ENCODE measurements at regions not wholly inside any gene's neighbourhood (a gene's known extent, or its start where the extent isn't known, plus 50 kb on each side); places are given as distances from the start of the nearest gene placed in this dataset.

DNA sequence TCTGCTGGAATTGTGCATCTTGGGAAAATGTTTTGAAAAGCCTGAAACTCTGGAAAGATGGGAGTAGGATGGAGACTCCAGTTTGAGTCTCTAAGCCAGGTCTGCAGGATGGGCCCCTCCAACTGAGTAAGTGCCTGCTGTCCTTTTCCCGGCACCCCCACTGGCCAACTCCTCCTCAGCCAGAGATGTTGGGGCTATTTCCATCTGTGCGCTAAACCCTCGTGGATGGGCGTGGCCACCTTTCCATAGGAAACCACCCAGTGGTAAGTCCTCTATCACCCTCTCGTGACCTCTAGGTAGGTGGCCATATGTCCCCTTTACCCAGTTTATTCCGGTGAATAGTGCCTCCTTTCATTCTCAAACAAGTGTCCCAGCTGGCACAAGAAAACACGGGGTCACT, 250.9 kb downstream of the TOMM20 start:
- TF ChIP-seq, protein P1, sequence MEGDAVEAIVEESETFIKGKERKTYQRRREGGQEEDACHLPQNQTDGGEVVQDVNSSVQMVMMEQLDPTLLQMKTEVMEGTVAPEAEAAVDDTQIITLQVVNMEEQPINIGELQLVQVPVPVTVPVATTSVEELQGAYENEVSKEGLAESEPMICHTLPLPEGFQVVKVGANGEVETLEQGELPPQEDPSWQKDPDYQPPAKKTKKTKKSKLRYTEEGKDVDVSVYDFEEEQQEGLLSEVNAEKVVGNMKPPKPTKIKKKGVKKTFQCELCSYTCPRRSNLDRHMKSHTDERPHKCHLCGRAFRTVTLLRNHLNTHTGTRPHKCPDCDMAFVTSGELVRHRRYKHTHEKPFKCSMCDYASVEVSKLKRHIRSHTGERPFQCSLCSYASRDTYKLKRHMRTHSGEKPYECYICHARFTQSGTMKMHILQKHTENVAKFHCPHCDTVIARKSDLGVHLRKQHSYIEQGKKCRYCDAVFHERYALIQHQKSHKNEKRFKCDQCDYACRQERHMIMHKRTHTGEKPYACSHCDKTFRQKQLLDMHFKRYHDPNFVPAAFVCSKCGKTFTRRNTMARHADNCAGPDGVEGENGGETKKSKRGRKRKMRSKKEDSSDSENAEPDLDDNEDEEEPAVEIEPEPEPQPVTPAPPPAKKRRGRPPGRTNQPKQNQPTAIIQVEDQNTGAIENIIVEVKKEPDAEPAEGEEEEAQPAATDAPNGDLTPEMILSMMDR (conservative IDR thresholded peaks at IDR 0.05; ENCODE audit: low read length): no peak
- no peak overlapping the region for H3K4me3 ChIP-seq (ENCODE audit: low read length)
- DNase-seq (ENCODE audit: low read depth): no peak

DNA sequence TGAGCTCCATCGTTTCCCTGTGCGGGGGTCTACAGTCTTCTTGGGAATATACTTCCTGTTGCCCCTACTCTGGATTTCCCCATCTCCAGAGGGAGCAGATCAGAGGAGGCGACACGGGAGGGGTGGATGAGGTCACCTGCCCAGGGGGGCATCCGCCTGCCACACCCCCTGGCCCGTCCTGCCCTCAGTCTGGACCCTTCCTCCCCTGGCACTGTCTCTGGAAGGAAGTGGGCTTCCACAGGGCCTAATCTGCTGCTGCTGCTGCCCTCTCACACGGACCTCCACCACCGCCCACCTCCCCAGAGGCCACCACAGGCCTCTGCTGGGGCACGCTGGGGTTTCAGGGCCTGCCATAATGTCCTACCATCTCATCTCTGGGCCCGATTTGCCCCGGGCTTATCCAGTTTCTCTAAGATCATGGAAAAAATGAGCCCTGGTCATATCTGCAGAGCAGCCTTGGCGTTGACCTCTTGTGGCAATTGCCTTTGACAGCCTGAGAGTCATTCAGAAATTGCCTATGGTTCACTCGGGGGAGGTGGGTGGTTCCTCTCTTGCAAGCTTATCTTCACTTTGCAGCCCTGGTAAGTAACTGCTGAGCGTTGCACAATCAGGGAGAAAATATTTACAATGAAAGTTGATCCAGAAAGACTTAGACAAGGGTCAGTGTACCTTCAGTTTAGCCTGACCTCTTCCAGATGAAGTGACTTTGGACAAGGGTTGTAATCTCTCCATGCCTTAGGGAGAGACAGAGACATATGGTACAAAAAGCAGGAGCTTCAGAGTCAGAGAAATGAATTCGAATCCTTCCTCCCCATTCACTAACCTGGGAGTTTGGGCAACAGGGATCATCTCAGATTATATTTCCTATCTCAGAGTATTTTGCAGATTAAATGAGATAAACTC, 252.4 kb downstream of the TOMM20 start:
- no peak overlapping the region for H3K4me3 ChIP-seq (ENCODE audit: low read length)
- TF ChIP-seq, protein P1 (conservative IDR thresholded peaks at IDR 0.05; ENCODE audit: low read length): no peak
- no peak for DNase-seq (ENCODE audit: low read depth)

DNA sequence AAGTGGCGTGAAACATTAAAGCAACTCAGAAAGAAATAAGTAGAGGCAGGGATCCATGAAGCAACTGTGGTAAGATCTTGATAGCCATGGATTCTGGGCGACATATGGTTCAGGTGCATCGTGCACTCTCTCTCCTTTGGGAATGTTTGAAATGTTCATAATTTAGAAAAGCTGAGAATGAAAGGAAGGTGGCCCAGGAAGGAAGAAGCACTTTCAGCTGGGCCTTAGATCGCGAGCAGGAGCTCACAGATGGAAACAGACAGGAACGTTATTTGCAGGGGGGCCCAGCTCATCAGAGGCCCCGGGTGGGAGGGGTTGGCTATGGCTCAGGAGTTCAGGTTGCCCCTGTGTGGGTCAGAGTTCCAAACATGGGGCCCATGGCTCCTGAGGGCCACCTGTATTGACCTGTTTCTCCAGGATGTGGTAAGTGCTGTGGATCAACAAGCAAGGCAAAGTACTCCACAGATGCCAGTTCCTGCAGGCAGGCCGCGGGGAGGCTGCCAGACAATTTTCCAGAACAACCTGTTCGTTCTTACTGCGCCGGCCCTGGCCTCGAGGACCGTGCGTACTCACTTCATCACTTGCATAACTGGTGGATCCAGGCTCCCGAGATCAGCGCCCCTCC, 253.2 kb downstream of the TOMM20 start:
- TF ChIP-seq, protein P1 (conservative IDR thresholded peaks at IDR 0.05; ENCODE audit: low read length): no peak
- H3K4me3 ChIP-seq (ENCODE audit: low read length): no peak overlapping the region

DNA sequence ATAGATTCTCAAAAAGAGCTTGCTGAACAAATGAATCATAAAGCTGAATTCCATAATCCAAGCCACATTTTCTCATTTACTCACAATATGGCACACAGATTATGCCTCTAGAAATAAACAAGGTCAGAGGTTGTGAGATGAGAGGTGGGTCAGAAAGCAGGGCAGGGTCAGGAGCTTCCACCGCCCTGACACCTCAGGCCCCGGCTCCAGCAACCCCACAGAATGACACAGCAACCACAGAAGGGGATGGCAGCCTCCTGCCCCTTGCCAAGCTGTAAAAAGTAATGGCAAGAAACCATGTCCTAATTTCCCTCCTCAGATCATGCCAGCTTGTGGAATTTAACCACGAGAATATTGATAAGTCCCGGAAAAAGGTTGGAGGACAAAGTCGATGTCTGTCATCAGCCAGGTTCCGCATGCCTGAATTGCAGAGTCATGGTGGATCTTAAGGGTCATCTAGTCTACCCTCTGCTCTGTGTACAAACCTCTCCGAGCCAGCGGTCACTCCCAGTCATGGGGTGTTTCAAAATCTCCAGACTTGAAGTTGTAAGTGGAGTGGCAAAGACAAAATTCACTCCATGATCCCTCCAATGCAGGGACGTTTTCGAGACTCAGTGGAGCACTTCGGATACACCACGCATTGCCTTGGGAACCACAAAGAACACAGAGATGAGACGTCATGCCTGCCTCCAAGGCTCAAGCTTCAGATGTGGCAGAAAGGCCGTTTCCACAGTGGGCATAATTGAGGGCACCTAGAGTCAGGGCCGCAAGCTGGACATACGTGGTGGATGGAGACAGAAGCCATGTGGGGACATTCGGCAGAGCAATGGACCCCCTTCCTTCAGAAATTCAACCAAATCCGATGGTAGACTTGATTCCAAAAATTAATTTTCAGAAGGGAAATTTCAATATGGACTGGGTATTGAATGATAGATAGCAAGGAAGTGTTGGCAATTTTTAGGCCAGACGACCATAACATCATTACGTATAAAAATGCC, 254.0 kb downstream of the TOMM20 start:
- TF ChIP-seq, protein P1 (conservative IDR thresholded peaks at IDR 0.05; ENCODE audit: low read length): no peak
- H3K4me3 ChIP-seq (ENCODE audit: low read length): no peak overlapping the region
- no peak for DNase-seq (ENCODE audit: low read depth)

More for the DNA sequence above, 253.2 kb downstream of the TOMM20 start:
- DNase-seq (ENCODE audit: low read depth): no peak

GRCh38 chr1:234871710-234872271, 256.8 kb downstream of the TOMM20 start:
- no peak overlapping the region for H3K4me3 ChIP-seq (ENCODE audit: low read length)
- DNase-seq (ENCODE audit: low read depth): peak; percentile 80
- TF ChIP-seq, protein P1 (conservative IDR thresholded peaks at IDR 0.05; ENCODE audit: low read length): no peak

GRCh38 chr1:234871039-234871709, 257.5 kb downstream of the TOMM20 start:
- H3K4me3 ChIP-seq (ENCODE audit: low read length): no peak overlapping the region
- TF ChIP-seq, protein P1 (conservative IDR thresholded peaks at IDR 0.05; ENCODE audit: low read length): no peak
- no peak for DNase-seq (ENCODE audit: low read depth)
